GM23338 (cell line): ENCODE measurements at regions not wholly inside any gene's neighbourhood (a gene's known extent, or its start where the extent isn't known, plus 50 kb on each side); places are given as distances from the start of the nearest gene placed in this dataset.

Experiments used
- ATAC-seq: fragments of 200-7000 bp; cut with Tn5 transposase; 3 replicates; pipeline ENCODE4 v1.9.1; 2020
- DNase-seq: peaks from one replicate; pipeline ENCODE4 v3.0.0-alpha.2; 2015; ENCODE audit warnings: low spot score
- H2AFZ ChIP-seq: fragments of 200-600 bp; sonication (generic); 2 replicates; pipeline ENCODE4 v1.8.0; 2016; ENCODE audit warnings: antibody characterized with exemption, mild to moderate bottlenecking, moderate library complexity
- H3F3A ChIP-seq: fragments of 200-600 bp; sonication (generic); replicated peaks from 2 replicates; pipeline ENCODE4 v1.8.0; 2017; ENCODE audit warnings: antibody characterized with exemption, mixed run types, low read depth
- H3K27ac ChIP-seq: fragments of 200-600 bp; sonication (generic); 2 replicates; pipeline ENCODE4 v1.6.1; 2016; ENCODE audit warnings: low read depth
- H3K27me3 ChIP-seq: fragments of 200-600 bp; sonication (generic); 2 replicates; pipeline ENCODE4 v1.8.0; 2016; ENCODE audit warnings: mild to moderate bottlenecking, mixed run types, moderate library complexity; ENCODE audit not compliant: insufficient read depth
- H3K36me3 ChIP-seq: fragments of 200-600 bp; sonication (generic); 2 replicates; pipeline ENCODE4 v1.8.0; 2016; ENCODE audit warnings: mild to moderate bottlenecking; ENCODE audit not compliant: insufficient read depth
- H3K4me1 ChIP-seq: fragments of 200-600 bp; sonication (generic); 2 replicates; pipeline ENCODE4 v1.8.0; 2016; ENCODE audit warnings: mild to moderate bottlenecking, moderate library complexity; ENCODE audit not compliant: insufficient read depth
- H3K4me2 ChIP-seq: fragments of 200-600 bp; sonication (generic); 2 replicates; pipeline ENCODE4 v1.7.1; 2017; ENCODE audit warnings: mixed run types
- H3K4me3 ChIP-seq: fragments of 200-600 bp; sonication (generic); 2 replicates; pipeline ENCODE4 v1.6.1; 2016; ENCODE audit warnings: mixed run types
- H3K79me2 ChIP-seq: fragments of 200-600 bp; sonication (generic); replicated peaks from 2 replicates; pipeline ENCODE4 v1.8.0; 2017; ENCODE audit warnings: mild to moderate bottlenecking; ENCODE audit not compliant: insufficient read depth
- H3K9me2 ChIP-seq: fragments of 200-600 bp; sonication (generic); 2 replicates; pipeline ENCODE4 v1.8.0; 2017; ENCODE audit not compliant: insufficient read depth
- H4K20me1 ChIP-seq: fragments of 200-600 bp; sonication (generic); replicated peaks from 2 replicates; pipeline ENCODE4 v1.8.0; 2017; ENCODE audit warnings: mild to moderate bottlenecking; ENCODE audit not compliant: insufficient read depth
- H3K27ac Mint-ChIP-seq: 2 replicates; pipeline ENCODE4 v1.8.0; 2020; ENCODE audit warnings: inconsistent platforms, mild to moderate bottlenecking, moderate library complexity, mixed read lengths
- H3K27me3 Mint-ChIP-seq: 3 replicates; pipeline ENCODE4 v1.8.0; 2022; ENCODE audit warnings: low read depth, mild to moderate bottlenecking, moderate library complexity, mixed read lengths, inconsistent platforms; ENCODE audit not compliant: insufficient read depth, poor library complexity
- H3K36me3 Mint-ChIP-seq: 3 replicates; pipeline ENCODE4 v1.8.0; 2021; ENCODE audit warnings: low read depth, mild to moderate bottlenecking, inconsistent platforms, moderate library complexity, mixed read lengths
- H3K4me1 Mint-ChIP-seq: 3 replicates; pipeline ENCODE4 v1.8.0; 2020; ENCODE audit warnings: mild to moderate bottlenecking, inconsistent platforms, mixed read lengths
- H3K4me3 Mint-ChIP-seq: 3 replicates; pipeline ENCODE4 v1.8.0; 2021; ENCODE audit warnings: moderate library complexity, mild to moderate bottlenecking, inconsistent platforms, mixed read lengths
- H3K9me3 Mint-ChIP-seq: 3 replicates; pipeline ENCODE4 v1.8.0; 2020; ENCODE audit warnings: moderate library complexity, mild to moderate bottlenecking, inconsistent platforms, mixed read lengths
- CREB1 ChIP-seq: fragments of 250-450 bp; sonication (Bioruptor Pico); IDR thresholded peaks from 2 replicates; pipeline ENCODE4 v1.5.0; 2020; ENCODE audit warnings: low read depth, mild to moderate bottlenecking, moderate library complexity
- EZH2 ChIP-seq: fragments of 200-600 bp; sonication (generic); IDR thresholded peaks from one replicate; pipeline ENCODE4 v1.8.0; 2017; ENCODE audit warnings: antibody characterized with exemption, mild to moderate bottlenecking, low read depth; ENCODE audit not compliant: unreplicated experiment
- EZH2phosphoT487 ChIP-seq: fragments of 200-600 bp; sonication (generic); IDR thresholded peaks from one replicate; pipeline ENCODE4 v1.8.1; 2018; ENCODE audit warnings: antibody characterized with exemption; ENCODE audit not compliant: unreplicated experiment
- JUNB ChIP-seq: IDR thresholded peaks from one replicate; pipeline ENCODE4 v1.6.1; 2016; ENCODE audit warnings: antibody characterized with exemption; ENCODE audit not compliant: unreplicated experiment
- NANOG ChIP-seq: IDR thresholded peaks from 2 replicates; pipeline ENCODE4 v1.6.1; 2016; ENCODE audit warnings: antibody characterized with exemption, borderline replicate concordance
- ZNF114 ChIP-seq: fragments of 250-450 bp; sonication (Bioruptor Pico); IDR thresholded peaks from 2 replicates; pipeline ENCODE4 v1.5.0; 2020; ENCODE audit warnings: mild to moderate bottlenecking, moderate library complexity
- ZNF331 ChIP-seq: fragments of 250-450 bp; sonication (Bioruptor Pico); IDR thresholded peaks from 2 replicates; pipeline ENCODE4 v1.5.0; 2020; ENCODE audit warnings: low read depth, mild to moderate bottlenecking, moderate library complexity
- TF ChIP-seq, protein P1 (sequence below): fragments of 250-450 bp; sonication (Bioruptor Pico); IDR thresholded peaks from 2 replicates; pipeline ENCODE4 v1.5.0; 2020; ENCODE audit warnings: mild to moderate bottlenecking, moderate library complexity
- TF ChIP-seq, protein P2 (sequence below): IDR thresholded peaks from 2 replicates; pipeline ENCODE4 v1.6.1; 2016; ENCODE audit warnings: antibody characterized with exemption

DNA sequence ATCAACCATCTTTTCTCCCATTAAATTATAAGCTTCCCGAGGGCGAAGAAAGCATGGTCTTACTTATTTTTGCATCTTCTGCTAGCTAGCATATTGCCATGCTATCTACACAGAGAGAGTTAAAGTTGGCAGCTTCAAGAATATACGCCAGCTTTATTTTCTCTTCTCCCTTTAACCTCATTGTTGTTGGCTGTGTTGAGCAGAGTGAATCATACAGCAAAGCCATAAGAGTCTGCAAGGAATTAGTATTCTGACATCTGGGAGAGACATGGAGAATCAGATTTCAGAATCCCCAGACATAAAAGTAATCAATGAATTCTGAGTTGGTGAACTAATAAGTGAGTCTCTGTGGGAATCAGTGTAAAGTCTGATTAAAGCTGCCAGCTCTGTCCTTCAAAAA is 649.6 kb upstream of the PTBP2 start (continued):
- TF ChIP-seq JUNB, result no peak
- no peak for TF ChIP-seq EZH2

- Histone ChIP-seq H3K27me3 (no peaks in the 10 kb centered on the region), H3K27ac (no peak overlapping the region), H4K20me1 (no peaks in the 10 kb centered on the region), H3F3A (no peaks in the 10 kb centered on the region), H3K9me2 (no peaks in the 10 kb centered on the region), H3K36me3 (no peaks in the 10 kb centered on the region), H2AFZ (no peak overlapping the region), H3K4me2 (no peak overlapping the region), H3K4me1 (no peaks in the 10 kb centered on the region), H3K79me2 (no peaks in the 10 kb centered on the region), H3K4me3 (no peak overlapping the region)
- Mint-ChIP-seq H3K9me3 (no peaks in the 10 kb centered on the region), H3K4me3 (no peak overlapping the region), H3K4me1 (no peaks in the 10 kb centered on the region), H3K27ac (no peak overlapping the region), H3K36me3 (no peaks in the 10 kb centered on the region), H3K27me3 (peaks cover 1% of the 10 kb centered on the region)
- DNase-seq (no peak), ATAC-seq (no peak)
- TF ChIP-seq EZH2 (no peak), ZNF331 (CRISPR knock-in tag) (no peak), EZH2phosphoT487 (no peak), JUNB (no peak)
Observed at GRCh38 chr1:96073100-96073499, 648.5 kb upstream of the PTBP2 start.

DNA sequence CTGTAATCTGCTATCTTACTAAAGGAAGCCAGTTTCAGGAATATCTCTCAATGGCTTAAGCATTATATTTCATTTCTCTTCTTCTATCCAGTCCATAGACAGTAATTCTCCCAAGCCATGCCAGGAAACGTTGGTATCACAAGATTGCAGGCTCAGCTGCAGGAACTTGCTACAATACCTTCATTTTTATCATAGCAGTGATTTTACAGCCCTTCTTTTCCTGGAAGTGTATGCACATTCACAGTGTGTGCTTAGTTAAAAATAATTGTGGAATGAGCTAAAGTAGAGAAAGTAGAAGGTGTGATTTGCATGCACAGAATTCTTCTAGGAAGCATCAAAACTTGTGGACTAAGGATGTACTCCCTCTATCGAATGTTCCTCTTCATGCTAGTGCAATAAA is 647.2 kb upstream of the PTBP2 start:
- Histone ChIP-seq H3F3A (no peaks in the 10 kb centered on the region), H4K20me1 (no peaks in the 10 kb centered on the region), H3K27ac (no peak overlapping the region), H3K79me2 (no peaks in the 10 kb centered on the region), H3K27me3 (no peaks in the 10 kb centered on the region), H3K4me2 (no peak overlapping the region), H3K9me2 (no peaks in the 10 kb centered on the region), H3K4me3 (no peak overlapping the region), H3K4me1 (no peaks in the 10 kb centered on the region), H3K36me3 (no peaks in the 10 kb centered on the region), H2AFZ (peak overlapping the region; percentile 43; the same call in 1 of the 2 replicates)
- no peak for DNase-seq
- H3K27ac Mint-ChIP-seq, result no peak overlapping the region
- no peaks in the 10 kb centered on the region for H3K36me3 Mint-ChIP-seq
- no peaks in the 10 kb centered on the region for H3K9me3 Mint-ChIP-seq
- H3K4me1 Mint-ChIP-seq, result no peaks in the 10 kb centered on the region
- no peak for ATAC-seq
- H3K27me3 Mint-ChIP-seq, result peaks cover 1% of the 10 kb centered on the region
- H3K4me3 Mint-ChIP-seq, result no peak overlapping the region
- no peak for TF ChIP-seq JUNB
- no peak for TF ChIP-seq ZNF114 (CRISPR knock-in tag)
- TF ChIP-seq, protein P1, sequence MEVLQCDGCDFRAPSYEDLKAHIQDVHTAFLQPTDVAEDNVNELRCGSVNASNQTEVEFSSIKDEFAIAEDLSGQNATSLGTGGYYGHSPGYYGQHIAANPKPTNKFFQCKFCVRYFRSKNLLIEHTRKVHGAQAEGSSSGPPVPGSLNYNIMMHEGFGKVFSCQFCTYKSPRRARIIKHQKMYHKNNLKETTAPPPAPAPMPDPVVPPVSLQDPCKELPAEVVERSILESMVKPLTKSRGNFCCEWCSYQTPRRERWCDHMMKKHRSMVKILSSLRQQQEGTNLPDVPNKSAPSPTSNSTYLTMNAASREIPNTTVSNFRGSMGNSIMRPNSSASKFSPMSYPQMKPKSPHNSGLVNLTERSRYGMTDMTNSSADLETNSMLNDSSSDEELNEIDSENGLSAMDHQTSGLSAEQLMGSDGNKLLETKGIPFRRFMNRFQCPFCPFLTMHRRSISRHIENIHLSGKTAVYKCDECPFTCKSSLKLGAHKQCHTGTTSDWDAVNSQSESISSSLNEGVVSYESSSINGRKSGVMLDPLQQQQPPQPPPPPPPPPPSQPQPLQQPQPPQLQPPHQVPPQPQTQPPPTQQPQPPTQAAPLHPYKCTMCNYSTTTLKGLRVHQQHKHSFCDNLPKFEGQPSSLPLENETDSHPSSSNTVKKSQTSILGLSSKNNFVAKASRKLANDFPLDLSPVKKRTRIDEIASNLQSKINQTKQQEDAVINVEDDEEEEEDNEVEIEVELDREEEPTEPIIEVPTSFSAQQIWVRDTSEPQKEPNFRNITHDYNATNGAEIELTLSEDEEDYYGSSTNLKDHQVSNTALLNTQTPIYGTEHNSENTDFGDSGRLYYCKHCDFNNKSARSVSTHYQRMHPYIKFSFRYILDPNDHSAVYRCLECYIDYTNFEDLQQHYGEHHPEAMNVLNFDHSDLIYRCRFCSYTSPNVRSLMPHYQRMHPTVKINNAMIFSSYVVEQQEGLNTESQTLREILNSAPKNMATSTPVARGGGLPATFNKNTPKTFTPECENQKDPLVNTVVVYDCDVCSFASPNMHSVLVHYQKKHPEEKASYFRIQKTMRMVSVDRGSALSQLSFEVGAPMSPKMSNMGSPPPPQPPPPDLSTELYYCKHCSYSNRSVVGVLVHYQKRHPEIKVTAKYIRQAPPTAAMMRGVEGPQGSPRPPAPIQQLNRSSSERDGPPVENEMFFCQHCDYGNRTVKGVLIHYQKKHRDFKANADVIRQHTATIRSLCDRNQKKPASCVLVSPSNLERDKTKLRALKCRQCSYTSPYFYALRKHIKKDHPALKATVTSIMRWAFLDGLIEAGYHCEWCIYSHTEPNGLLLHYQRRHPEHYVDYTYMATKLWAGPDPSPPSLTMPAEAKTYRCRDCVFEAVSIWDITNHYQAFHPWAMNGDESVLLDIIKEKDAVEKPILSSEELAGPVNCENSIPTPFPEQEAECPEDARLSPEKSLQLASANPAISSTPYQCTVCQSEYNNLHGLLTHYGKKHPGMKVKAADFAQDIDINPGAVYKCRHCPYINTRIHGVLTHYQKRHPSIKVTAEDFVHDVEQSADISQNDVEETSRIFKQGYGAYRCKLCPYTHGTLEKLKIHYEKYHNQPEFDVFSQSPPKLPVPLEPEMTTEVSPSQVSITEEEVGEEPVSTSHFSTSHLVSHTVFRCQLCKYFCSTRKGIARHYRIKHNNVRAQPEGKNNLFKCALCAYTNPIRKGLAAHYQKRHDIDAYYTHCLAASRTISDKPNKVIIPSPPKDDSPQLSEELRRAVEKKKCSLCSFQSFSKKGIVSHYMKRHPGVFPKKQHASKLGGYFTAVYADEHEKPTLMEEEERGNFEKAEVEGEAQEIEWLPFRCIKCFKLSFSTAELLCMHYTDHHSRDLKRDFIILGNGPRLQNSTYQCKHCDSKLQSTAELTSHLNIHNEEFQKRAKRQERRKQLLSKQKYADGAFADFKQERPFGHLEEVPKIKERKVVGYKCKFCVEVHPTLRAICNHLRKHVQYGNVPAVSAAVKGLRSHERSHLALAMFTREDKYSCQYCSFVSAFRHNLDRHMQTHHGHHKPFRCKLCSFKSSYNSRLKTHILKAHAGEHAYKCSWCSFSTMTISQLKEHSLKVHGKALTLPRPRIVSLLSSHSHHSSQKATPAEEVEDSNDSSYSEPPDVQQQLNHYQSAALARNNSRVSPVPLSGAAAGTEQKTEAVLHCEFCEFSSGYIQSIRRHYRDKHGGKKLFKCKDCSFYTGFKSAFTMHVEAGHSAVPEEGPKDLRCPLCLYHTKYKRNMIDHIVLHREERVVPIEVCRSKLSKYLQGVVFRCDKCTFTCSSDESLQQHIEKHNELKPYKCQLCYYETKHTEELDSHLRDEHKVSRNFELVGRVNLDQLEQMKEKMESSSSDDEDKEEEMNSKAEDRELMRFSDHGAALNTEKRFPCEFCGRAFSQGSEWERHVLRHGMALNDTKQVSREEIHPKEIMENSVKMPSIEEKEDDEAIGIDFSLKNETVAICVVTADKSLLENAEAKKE (CRISPR knock-in tag), result no peak
- no peak for TF ChIP-seq CREB1 (CRISPR knock-in tag)
- no peak for TF ChIP-seq NANOG
- TF ChIP-seq ZNF331 (CRISPR knock-in tag), result no peak
- TF ChIP-seq, protein P2, sequence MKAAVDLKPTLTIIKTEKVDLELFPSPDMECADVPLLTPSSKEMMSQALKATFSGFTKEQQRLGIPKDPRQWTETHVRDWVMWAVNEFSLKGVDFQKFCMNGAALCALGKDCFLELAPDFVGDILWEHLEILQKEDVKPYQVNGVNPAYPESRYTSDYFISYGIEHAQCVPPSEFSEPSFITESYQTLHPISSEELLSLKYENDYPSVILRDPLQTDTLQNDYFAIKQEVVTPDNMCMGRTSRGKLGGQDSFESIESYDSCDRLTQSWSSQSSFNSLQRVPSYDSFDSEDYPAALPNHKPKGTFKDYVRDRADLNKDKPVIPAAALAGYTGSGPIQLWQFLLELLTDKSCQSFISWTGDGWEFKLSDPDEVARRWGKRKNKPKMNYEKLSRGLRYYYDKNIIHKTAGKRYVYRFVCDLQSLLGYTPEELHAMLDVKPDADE, result no peak
